ENCODE measurements at regions not wholly inside any gene's neighbourhood (a gene's known extent, or its start where the extent isn't known, plus 50 kb on each side); places are given as distances from the start of the nearest gene placed in this dataset.

DNA sequence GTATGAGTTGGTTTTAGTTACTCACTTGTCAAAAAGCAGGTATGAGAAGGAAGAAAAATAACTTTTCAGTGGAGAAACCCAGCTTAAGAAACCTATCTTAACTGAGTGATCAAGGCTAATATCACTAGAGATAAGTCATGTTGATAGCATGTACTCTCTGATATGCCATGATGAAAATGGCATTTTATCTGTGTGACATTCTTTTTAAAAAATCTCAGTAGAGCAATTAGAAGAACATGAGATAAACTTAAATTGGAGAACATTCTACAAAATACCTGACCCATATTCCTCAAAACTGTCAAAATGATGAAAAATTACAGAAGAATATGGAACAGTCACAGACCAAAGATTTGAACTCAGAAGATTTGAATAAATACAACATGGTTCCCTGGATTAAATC, 912.4 kb upstream of the ATXN7L3B start:
- TF ChIP-seq, protein P1, sequence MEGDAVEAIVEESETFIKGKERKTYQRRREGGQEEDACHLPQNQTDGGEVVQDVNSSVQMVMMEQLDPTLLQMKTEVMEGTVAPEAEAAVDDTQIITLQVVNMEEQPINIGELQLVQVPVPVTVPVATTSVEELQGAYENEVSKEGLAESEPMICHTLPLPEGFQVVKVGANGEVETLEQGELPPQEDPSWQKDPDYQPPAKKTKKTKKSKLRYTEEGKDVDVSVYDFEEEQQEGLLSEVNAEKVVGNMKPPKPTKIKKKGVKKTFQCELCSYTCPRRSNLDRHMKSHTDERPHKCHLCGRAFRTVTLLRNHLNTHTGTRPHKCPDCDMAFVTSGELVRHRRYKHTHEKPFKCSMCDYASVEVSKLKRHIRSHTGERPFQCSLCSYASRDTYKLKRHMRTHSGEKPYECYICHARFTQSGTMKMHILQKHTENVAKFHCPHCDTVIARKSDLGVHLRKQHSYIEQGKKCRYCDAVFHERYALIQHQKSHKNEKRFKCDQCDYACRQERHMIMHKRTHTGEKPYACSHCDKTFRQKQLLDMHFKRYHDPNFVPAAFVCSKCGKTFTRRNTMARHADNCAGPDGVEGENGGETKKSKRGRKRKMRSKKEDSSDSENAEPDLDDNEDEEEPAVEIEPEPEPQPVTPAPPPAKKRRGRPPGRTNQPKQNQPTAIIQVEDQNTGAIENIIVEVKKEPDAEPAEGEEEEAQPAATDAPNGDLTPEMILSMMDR (conservative IDR thresholded peaks at IDR 0.05; ENCODE audit: low read length) = no peak
- no peak for TF ChIP-seq EZH2phosphoT487 (IDR thresholded peaks at IDR 0.05; ENCODE audit: borderline replicate concordance)

Data from Loucy (cell line).